GM18499 (cell line): ENCODE measurements at regions not wholly inside any gene's neighbourhood (a gene's known extent, or its start where the extent isn't known, plus 50 kb on each side); places are given as distances from the start of the nearest gene placed in this dataset.
"Not testable (repeated sequence)": the region's sequence is repeated elsewhere in the genome, so short reads cannot be mapped to it uniquely, and the experiment has no call there.

Experiments used
- ATAC-seq: cut with Tn5 transposase; IDR thresholded peaks from one replicate; pipeline ENCODE4 v1.9.1; 2021; ENCODE audit warnings: moderate number of reproducible peaks; ENCODE audit not compliant: insufficient read depth, unreplicated experiment

GRCh38 chr5:109987970-109988369, 298.2 kb downstream of the MAN2A1 start:
- ATAC-seq: no peak

DNA sequence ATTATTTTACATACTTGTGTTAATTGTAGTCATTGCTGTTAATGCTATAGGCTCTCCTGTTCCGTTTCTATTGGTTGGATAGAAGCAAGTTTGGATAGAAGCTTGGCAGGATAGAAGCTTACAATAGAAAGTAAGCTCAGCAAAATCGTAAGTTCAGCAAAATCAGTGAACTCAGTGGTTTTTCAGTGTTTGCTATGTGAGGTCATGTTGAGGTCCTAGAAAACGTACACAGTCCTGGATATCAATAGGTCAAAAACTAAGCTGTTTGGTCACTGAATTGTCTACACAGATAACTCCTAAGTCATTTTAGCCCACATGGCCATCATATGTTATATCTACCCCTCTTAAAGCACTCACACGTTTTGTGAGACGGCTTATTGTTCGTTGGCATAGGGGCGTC, 299.4 kb downstream of the MAN2A1 start:
- no peak for ATAC-seq

- no peak for ATAC-seq
Measured at GRCh38 chr5:109989994-109990722, 300.4 kb downstream of the MAN2A1 start.

DNA sequence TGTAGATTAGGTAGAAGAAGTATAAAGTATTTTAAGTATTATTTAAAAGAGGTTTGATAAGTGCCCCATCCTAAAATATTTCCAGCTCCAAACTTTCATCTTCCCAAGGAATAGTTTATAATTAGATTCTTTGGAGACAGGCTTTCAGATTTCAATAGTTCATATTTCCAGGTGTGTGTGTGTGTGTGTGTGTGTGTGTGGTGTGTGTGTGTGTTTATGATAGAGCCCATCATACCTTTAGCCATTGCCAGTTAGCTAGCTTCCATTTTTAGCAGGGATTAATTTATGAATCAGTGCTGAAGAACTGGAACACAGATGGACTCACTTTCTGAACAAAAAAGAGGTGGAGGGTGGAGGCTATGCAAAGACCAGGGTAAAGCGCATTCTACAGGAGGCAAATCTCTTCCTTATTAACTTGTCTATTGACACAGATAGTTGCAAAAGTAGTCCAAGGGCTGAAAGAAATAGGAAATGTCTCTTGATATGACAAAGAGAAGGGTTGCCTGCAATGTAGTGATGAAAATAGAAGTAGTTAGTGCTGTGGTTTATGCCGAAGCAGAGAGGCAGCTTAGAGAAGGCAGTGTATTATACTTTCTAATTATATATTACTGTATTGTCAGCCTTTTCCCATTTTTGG, 301.1 kb downstream of the MAN2A1 start:
- ATAC-seq: no peak

DNA sequence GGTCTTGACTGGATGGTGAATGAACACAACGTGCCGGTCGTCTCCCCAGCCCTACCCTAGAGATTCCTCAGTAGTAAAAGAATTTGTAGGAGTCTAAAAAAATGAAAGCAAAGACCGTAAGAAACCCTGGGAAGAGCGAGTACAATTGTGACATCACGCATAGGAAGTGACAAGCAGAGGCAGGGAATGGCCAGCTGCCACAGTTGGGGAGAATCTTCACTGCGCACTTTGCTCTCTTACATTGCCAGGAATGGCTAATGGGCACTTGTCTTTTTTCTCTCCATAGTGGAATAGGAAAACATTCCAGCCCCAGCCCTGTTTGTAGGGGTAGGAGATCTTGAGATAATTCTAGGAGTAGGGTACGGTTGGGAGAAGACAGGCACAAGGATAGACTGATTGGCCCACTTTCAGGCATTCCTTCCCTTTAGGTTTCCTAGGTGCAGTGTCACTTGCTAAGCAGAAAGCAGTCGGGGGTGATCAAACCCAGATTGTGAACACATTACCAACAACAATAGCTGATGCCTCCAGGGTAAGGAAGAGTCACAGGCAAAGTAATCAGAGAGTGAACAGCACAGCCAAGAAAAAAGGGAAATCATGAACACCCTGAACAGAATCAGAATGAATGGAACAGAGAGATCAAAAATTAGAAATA, 302.7 kb downstream of the MAN2A1 start:
- ATAC-seq: no peak

DNA sequence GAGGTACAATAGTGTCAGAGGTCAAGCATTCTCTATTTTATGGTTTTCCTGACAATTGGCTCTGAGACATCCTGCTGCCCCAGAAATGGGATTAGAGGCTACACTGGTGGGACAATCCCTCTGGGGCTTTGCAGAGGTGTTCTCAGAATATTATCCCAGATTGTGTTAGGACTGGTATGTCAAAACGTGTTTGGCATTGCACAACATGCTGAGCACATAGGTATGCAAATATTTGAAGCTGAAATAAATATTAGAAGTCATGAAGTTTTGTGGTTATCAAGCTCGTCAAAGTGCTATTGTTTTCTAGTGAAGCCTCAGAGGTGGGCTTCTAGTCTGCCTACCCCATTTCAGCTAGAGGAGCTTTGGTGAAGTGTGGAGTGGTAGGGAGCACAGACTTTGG, 304.4 kb downstream of the MAN2A1 start:
- ATAC-seq: no peak

- ATAC-seq: no peak
Measured at GRCh38 chr5:109996246-109996645, 306.5 kb downstream of the MAN2A1 start.

GRCh38 chr5:109997161-109997560, 307.4 kb downstream of the MAN2A1 start:
- no peak for ATAC-seq

DNA sequence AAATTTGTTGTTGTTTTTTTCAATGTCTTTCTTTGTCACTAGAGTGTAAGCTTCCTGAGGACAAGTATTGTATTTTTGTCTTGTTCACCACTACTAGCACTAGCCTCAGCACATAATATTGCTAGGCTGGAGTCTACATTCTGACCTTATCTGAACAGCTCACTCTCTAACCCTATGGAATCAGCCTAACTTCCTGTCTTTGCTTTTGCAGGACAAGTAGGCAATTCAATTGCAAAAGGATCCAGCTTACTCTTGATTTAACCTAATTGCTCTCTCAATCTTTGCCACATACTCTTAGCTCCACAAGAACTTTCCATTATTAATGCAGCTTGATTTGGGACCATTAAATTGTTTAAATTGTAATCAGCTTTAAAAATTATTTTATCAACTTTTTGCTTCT, 308.5 kb downstream of the MAN2A1 start:
- ATAC-seq: no peak

- ATAC-seq: no peak
Measured at GRCh38 chr5:109998726-109999125, 309.0 kb downstream of the MAN2A1 start.

- no peak for ATAC-seq
Measured at GRCh38 chr5:110001648-110002047, 311.9 kb downstream of the MAN2A1 start.

DNA sequence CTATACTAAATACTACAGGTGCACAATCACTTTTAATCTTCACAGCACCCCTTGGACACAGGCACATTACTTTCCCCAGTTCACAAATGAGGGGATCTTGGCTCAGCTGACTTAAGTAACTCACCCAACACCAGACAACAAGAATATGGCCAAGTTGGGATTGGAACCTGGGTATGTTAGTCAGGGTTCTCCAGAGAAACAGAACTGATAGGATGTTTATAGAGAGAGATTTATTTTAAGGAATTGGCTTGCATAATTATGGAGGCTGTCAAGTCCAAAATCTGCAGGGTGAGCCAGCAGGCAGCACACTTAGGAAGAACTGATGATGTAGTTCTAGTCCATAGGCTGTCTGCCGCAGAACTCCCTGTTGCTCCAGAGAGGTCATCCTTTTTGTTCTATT, 312.9 kb downstream of the MAN2A1 start:
- no peak for ATAC-seq

- not testable (repeated sequence) for ATAC-seq
Measured at GRCh38 chr5:110005907-110006562, 316.3 kb downstream of the MAN2A1 start.

- ATAC-seq: no peak
Measured at GRCh38 chr5:110007101-110007500, 317.4 kb downstream of the MAN2A1 start.

DNA sequence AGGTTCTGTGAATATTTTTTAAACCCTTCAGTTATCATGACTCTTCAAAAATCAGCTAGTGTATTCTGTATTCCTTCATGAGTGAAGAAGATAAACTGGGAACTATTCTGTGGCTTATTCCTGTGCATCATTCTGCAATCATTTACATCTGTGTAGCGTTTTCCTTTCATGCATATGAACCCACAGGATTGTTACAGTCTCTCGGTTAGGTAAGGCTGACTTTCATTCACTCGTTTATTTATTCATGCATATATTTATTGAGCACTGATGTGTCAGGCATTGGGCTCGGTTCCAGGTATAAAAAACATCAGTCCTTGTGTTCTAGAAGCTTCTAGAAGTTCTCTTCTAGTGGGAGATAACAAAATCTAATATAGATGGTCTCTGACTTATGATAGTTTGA, 318.4 kb downstream of the MAN2A1 start:
- ATAC-seq: no peak

DNA sequence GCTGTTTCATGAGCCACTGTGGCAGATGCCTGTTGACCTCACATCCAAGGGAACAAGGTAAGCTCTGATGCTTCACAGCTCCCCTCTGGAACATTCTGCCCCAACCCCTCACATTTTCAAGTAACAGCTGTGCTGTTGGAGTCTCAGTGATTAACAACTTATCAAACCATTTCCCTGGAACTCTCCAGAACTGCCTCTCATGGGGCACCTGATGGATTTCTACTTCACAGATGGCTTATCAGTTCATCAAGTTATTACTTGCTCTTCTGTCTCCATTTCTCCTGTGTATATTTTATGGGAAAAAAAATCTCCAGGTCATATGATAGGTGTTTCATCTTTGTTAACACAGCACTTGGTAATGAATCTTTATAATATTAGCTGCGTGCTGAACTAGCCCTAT, 322.4 kb downstream of the MAN2A1 start:
- ATAC-seq: no peak

DNA sequence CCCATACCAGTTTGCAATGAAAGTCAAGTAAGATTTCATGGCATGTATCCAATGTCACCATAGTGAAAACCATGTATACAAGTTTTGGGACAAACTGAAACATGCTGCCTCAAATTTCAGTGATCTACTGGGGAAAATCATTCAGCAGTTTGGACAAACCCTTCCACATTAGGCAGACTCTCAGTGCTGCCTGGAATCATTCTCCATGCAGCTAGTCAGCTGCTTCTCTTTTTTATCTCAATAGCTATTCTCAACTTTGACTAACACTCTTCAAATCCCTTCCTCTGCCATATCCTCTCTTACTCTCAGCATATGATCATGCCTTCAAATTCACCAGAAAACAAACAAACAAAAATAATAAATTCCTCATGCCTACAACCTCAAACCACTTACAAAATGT, 323.3 kb downstream of the MAN2A1 start:
- ATAC-seq: no peak

- ATAC-seq: no peak
Measured at GRCh38 chr5:110017854-110018253, 328.1 kb downstream of the MAN2A1 start.

GRCh38 chr5:110018509-110018908, 328.8 kb downstream of the MAN2A1 start:
- ATAC-seq: no peak

DNA sequence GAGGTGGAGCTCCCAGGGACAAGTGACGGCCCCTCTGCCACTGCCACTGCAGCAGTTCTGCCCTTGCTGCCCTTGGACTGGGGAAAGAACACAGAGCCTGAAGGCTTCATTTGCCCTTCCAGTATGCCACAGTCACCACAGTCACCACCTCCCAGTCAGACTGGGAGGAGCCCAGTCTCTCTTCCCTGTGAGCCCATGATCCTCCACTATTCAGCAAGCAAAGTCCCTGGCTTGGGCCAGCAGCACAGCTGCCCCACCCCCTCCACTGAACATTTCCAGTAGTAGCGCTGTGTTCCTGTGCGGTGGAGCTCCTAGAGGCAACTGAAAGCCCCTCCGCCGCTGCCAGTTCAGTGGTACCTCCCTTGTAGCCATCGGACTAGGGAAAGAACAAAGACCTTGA, 329.4 kb downstream of the MAN2A1 start:
- no peak for ATAC-seq

DNA sequence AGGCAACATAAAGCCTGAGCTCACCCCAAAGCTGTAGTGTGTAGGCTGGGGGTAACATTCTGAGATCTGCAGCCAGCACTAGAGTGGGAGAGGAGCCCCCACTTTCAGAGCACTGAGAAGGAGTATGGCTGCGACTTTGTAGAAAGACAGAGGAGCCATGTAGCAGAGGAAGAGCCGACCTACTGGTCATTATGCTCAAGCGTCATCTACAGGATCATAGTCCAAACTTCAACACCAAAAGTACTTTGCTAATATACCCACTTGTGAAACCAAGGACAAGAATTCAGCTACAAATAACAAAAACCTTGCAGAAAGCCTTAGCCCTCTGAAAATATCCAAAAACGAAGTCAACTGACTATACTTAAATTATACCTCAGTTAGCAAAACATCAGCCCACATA, 330.1 kb downstream of the MAN2A1 start:
- ATAC-seq: no peak
